Stimulated activated CD4-positive, alpha-beta T cell treated with anti-CD3 and anti-CD28 coated beads, Interleukin-4, amount 100 ng/mL, for 1 hour (primary cell): ENCODE measurements at regions not wholly inside any gene's neighbourhood (a gene's known extent, or its start where the extent isn't known, plus 50 kb on each side); places are given as distances from the start of the nearest gene placed in this dataset.

Experiments used
- DNase-seq: peaks from one replicate; pipeline ENCODE4 v3.0.0-alpha.2; 2020

DNA sequence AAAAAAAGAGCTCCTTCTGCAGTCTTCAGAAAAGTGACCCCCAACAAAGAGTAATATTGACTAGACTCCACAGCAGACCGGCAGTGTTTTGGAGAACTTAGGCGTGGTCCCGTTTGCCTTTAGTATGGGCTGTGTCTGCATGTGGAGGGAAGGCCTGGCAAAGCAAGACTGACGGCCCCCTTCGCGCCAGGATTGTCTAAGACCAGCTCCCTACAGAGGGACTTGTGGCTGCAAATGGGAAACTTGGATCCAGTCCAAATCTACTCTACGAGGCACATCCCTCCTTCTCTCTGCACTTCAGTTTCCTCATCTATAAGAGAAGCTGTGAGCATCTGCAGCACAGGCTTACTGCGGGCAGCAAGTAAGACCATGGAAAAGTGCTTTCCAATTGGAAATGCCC, 350.0 kb downstream of the ZNF536 start:
- no peak for DNase-seq

DNA sequence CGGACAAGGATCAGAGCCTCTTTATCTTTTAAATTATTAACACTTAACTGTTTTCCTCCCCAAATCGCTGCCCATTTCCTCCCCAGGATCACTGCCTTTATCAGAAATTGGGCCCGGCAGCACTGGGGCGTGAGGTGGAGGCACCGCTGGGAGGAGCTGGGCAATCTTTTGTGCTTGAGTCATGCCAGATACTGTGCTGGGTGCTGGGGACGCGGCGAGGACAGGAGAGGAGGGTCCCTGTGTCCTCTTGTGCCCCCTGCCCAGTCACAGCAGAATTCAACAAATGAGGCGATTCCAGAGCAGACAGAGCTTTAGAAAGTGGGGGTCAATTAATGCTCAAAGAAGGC, 347.8 kb downstream of the ZNF536 start:
- DNase-seq = no peak

DNA sequence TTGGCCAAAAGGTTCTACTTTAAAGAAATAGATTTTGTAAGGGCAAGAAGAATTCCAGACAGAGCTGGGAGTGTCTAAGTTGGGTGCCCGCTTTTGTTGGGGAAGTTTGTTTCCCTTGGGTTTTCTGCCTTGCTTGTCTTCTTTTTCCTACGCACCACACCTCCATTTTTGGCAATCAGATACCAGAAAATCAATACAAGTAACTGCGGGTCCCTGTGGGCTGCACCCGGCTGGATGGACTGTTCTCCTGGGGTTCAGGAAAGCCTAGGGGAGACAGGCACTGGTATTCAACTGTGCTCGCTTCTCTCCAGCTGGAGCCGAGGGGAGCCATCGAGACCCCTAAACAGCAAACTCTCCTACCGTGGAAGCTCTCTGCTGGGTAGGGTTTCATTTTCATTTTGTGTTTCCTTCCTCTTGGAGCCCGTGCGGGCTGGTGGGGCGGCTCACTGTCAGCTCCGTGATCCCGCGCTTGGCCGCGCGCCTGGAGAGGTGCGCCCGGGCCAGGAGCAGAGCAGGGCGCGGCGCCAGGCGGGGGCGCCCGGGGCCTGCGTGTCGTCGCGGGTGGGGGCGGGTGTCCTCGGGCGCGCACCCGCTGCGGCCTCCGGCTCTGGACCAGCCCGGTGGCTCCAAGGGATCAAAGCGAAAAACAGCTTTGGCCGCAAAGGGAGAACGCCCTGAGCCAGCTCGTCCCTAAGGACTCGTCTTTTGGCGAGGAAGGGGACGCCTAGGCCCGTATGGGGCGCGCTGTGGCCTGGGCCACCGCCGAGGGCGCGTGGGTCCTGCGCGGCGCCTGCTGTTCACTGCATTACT, 347.2 kb downstream of the ZNF536 start:
- DNase-seq = no peak

DNA sequence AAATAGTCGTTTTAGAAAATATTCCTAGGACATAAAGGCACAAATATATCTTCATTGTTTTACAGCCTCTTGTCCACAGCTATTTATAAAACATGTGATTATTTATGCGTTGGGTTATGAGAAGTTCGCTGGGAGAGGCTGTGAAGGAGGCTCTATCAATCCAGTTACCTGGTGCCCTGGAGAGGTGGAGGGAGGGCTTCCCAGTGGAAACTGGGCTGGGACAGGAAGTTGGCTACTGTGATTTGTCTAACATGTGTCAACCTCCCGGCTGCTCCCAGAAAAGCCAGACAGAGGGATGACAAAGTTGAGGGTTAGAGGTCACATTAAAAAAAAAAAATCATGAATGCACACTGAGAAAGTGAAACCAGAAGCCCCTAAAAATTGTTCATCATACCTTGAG, 346.5 kb downstream of the ZNF536 start:
- DNase-seq = no peak

DNA sequence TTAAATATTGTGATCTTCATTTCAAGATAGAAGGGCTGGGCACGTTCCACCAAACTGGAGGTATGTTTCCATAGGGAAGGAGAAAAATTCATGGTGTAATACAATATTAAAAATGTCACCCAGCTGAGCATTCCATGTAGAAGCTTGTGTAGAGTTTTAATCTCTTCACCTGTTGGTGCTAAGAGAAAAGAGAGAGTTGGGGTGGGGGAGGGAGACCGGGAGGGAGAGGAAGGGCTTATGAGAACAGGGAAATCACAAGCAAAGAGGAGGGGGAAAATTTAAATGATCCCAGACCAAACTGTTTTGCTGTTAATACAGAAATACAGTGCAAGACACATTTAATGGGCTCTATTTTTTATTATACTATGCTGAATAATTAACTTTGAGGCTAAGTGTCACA, 345.8 kb downstream of the ZNF536 start:
- DNase-seq = no peak

DNA sequence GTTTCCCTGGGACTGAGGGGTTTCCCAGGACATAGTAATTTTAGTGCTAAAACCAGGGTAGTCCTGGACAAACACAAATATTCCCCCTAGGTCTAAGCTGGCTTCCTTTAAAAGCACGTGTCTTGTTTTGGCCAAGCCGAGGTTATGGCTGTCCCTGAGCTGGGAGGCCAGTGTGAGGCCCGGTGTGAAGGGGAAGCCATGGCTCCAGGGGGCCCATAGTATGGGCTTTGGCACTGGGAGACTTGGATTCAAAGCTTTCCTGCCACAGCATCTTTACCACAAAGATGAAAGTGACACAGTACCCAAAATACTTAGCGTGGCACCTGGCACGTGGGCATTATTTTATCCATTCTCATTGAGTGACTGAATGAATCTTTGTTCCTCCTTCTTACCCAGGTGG, 345.2 kb downstream of the ZNF536 start:
- DNase-seq = no peak

DNA sequence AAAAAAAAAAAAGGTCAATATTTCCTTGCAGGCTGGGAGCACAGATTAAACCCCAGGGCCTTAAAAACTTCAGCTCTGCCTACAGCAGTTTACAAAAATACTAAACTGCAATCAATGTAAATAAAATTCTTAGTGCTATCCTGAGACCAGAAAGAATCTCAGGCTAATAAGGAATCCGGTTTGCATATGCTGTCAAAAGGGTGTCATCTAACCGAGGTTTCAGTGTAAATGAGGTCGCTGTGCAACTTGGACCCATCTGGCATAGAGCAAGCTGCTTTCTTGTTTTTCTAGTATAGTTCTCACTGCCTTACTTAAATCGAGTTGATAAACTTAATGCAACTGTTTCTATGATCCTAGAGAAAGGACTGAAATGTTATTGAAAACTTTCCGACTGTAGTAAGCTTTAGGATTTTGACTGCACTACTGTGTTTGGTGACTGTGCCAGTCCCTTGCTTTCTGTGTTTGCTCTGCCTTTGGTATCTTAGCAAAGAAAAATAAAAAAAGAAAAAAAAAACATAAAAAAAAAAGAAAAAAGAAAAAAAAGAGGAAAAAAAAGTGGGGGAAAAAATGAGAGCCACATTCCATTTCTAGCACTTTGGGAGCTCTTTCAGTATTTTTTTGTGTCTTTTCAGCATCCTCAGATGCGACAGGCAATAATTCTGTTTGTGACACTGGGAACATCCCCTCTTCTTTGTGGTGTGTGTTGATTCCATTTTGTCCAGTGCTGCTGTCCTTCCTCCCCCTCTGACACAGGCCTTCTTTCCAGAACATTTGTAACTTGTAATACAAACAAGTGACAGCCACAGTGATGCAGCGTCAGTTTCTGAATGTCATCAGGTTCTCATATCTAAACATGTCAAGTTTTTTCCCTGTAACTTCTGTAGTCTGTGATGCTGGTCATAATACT, 340.5 kb downstream of the ZNF536 start:
- DNase-seq = no peak

DNA sequence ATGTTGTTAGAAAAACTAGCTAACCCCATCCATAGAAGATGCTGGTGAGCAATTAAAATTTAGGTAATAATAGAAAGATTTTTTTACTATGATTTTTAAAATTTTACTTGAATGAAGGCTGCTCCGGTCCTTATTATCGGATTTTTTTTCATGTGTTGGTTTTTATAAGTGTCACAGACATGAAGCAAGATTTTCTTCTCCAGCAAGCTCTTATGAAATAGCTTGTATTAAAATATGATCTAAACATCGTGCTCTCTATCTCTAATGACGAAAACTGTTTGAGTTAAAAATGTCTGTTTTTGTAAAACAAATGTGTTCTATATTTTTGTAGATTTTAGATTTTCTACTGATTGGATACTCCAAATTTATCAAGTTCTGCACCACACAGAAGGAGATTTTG, 339.6 kb downstream of the ZNF536 start:
- no peak for DNase-seq

DNA sequence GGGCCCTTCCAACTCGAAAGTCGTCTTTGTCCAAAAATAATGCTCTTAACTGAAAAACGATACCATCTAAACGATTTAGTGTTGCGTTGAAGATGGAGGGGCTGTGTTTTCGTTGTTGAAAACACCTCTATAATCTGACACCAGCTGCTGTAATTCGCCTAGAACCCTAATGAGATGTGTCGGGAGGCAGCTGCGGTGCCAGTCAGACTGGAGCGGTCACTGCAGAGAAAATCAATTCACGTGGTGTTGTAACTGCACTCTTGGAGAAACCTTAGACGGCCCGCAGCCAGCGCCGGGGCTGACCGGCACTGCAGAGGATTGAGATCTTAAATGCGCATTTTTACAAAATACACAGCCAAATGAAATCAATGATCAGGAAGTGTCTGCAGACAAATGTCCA, 339.1 kb downstream of the ZNF536 start:
- DNase-seq = no peak

DNA sequence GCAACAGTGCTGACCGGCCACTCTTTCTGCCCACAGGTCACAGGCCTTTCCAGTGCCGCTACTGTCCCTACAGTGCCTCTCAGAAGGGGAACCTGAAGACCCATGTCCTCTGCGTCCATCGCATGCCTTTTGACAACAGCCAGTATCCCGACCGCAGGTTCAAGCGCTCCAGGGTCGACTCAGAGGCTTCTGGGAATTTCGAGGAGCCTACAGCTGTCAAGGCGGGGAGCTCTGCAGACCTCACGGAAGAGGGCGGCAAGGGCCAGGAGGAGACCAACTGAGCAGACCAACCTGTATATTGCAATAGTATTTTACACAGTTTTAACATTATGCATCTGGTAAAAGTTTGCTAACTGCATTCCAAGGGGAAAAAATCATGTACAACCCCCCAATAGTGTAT, 338.5 kb downstream of the ZNF536 start:
- DNase-seq = no peak

DNA sequence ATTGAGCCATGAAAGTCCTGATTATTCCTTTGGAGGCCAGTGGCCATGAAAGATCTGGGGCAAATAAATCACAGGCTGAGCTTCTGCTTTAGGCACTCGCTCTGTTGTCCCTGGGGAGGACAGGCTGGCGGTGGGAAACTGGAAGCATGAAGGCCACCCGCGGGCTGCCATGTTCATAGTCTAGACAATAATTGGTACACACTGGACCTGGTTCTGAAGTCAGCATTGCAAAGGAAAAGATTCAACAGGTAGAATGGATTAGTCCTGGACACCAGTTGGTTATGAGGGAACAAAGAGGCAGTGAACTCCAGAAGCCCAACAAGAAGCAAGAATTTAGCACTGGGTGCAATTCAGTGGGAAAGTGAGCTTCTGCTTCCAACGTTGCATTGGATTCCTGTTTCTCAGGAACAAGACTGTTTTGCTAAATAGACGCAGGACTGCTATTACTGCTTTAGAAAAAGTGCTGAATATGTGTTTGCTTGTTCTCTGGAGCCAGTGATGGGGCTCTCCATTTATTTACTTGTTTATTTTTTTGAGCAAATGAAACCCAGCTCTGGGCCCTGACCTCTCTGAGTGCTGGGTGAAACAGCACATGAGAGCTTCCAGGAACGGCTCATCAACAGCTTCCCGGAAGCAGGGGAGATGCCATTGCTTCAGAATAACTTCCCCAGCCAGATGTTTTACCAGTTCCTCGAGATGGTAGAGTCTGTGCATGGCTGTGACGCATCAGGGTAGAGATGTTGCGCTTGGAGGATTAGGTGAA, 336.4 kb downstream of the ZNF536 start:
- DNase-seq = no peak

DNA sequence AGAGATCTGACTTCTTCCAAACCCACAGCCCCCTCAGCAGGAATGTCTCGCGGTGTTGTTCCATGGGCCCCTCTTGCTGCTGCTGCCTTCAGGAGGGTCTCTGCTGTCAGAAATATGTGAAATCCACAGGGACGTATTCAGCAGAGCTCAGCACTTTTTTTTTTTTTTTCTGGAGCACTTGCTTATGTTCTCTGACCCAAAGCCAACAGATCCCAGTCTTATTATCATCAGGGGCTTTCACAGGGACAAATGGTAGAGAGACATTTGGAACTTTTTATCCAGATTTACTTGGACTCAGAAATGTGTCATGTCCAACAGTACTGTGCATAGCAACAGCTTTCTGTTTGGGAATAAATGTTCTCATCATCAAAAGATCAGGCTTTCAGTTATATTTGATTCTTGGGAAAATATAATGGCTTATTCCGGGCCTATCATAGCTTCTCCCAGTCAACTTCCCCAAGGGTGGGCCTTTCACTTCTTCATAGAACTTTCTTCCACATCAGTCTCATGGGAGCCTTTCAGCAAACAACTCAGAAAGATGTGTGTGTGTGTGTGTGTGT, 332.7 kb downstream of the ZNF536 start:
- no peak for DNase-seq

DNA sequence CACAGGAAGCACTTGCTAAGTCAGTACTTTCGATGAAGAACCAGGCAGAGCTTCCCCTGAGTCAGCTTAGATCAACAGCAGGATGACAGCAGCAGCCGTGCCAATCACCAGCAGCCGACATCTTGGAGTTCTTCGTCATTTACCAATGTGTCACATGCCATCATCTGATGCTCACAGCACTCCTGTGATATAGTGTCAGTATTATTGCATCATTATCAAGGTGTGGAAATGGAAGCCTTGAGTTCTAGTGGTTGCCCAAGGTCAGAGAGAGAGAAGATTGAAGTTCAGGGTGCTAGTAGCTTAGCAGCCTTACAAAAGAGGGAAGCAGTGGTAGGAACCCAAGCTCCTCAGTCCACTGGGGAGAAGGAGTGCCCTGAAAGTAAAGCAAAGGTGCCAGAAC, 331.5 kb downstream of the ZNF536 start:
- no peak for DNase-seq

DNA sequence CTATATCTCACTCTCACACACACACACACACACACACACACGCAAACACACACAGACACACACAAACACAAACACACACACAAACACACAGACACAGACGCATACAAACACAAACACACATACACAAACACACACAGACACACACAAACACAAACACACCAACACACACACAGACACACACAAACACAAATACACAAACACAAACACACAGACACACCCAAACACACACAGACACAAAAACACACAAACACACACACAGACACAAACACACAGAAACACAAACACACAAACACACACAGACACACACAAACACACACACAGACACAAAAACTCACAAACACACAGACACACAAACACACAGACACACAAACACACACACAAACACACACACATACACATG, 329.0 kb downstream of the ZNF536 start:
- DNase-seq = no peak

DNA sequence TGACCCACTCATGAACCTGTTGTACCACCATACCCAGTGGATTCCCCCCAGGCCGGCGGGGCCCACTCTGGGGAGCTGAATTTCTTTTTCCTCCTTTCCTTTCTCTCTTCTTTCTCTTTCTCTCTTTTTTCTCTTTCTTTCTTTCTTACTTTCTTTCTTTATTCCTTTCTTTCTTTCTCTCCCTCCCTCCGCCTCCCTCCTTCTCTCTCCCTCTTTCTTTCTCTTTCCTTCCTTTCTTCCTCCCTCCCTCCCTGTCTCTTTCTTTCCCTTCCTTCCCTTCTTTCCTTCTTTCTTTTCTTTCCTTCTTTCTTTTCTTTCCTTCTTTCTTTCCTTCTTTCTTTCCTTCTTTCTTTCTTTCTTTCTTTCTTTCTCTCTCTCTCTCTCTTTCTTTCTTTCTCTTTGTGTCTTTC, 327.7 kb downstream of the ZNF536 start:
- DNase-seq = no peak

DNA sequence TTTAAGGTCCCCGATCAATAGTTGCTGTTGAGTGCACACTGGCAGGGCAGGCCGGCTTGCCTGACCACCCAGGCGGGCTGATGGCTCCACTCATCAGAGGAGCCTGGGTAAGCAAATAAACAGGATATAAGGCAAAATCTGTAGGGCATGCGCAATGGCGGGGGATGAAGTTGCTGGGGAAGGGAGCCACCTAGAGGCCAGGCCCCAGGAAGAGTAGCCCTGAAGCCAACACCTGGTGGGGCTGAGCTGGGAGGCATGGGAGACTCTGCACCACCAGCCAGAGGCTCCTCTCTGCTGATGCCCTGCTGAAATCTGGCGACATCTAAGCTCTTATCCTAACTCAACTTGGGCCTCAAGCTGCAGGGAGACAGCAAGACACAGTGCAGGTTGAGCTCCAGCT, 324.3 kb downstream of the ZNF536 start:
- no peak for DNase-seq

DNA sequence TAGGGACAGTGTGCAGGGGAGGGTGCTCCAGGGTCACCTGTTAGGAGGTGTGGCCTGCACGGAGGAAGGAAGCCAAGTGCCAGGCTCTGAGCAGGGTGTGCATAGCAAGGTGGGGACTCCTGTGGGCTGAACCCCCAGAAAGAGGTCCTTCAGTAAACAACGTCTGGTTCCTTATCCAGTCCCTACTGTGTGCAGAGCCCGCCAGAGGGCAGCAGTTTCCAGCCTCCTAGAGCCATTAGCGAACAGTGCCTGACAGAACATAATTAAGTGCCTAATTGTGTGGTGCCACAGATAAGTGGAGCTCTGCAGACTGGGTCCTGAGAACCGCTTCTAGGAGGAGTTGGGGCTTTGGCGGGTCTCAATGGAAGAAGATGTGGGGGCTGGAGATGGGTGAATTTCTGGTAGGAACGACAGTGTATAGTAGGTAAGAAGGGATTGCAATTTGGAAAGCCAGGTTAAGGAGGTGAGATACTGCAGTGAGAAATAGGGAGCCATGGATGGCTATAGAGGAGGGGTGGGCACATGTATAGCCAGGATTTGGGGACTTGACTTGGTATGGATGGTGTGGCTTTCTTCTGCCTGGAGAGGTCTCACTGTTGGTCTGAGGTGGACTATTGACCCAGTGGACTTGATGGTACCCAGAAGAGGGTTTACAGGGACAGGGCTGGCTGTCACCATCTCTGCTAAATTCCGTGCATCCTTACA, 323.1 kb downstream of the ZNF536 start:
- DNase-seq = no peak

DNA sequence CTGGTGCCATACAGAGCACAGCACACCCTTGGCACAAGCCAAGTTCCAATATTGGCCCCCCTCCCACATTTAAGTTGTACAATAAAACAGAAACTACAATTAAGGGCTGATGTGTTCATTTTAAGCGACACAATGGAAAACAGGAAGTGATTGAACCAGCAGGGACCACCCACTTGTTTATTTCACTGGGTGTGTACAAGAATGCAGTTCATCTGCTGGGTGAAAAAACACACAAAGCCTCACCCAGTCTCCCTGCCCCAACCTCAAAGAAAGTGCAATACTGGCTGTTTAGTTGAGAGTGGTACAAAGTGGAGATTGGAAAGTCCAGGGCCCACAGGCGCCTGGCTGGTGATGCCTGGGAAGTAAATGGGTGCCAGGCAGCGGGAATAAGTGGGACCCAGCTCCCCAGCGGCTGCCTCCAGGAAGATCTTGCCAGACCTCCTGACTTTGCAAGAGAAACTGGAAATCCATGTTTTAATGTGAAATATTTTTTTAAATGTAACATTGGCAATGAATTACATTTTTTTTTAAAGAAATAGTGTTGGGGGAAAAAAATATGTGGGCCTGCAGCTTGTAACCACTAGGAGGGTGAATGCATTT, 322.1 kb downstream of the ZNF536 start:
- no peak for DNase-seq

DNA sequence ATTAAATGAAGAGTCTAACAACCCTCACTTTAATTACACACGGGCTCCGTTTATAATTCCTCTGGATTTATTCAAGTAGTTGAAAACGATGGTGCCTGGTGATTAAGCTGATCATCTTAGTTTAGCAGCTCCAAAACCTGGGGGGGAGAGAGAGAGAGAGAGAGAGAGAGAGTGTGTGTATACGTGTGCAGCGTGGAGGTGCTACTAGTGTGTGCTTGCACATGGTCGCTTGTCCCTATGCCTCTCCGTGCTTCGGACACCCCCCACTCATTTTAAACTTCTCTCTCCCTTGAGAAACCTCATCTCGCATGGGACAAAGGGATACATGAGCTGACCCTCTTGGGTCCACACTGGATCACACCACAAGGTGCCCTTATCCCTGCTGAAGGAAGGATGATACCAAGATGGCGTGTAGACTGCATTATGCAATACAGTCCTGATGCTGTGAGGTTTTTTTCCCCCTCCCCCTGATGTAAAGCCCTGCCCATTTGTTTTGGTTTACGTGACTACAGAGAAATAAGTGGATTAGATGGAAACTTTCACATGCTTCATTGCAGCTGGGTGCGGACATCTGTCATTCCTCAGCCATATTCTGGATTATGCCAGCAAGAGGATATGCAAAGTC, 320.8 kb downstream of the ZNF536 start:
- DNase-seq = no peak

DNA sequence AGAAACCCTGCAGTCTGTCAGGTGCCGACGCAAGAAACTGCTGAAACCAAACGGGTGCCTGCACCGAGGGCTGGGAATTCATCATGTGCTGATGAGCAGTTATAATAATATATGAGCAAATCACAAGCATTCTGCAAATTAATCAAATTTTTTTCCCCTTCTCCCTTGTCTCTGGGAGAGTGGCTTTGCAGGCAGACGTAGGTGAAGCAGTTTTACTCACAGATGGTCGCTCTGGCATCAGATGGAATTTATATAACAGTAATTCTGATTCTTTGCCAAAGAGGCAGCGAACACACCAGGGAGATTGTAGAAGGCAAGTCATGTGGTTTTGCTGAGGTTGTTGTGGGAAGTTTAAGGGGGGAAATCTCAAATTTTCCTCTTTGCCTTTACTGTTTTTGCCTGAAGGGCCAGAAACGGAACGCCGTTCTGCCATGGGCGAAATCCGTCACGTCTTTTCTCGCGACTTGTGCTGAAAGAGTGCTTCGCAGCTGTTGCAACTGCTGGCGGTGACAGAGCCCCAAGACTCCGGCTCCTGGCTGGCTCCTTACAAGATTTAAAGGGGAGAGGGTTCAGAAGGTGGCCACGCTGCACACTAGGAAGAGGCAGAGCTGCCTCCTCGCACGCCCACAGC, 320.1 kb downstream of the ZNF536 start:
- DNase-seq = no peak

DNA sequence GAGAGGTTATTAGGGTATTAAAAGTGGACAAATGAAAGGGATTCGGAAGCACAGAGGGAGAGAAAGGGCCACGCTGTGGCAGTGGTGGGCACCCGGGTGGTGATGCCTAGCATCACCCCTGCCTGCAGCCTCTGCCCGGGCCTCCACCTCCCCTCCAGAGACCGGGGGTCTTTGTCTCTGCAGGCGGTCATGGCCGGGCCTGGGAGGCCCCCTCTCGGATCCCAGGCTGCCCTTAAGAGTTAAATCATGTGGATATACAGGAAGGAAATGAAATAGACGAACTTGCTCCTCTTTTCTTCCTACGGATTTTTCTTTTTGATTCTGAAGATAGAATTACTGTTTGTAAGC, 319.6 kb downstream of the ZNF536 start:
- no peak for DNase-seq
